ENCODE measurements at regions not wholly inside any gene's neighbourhood (a gene's known extent, or its start where the extent isn't known, plus 50 kb on each side); places are given as distances from the start of the nearest gene placed in this dataset.

DNA sequence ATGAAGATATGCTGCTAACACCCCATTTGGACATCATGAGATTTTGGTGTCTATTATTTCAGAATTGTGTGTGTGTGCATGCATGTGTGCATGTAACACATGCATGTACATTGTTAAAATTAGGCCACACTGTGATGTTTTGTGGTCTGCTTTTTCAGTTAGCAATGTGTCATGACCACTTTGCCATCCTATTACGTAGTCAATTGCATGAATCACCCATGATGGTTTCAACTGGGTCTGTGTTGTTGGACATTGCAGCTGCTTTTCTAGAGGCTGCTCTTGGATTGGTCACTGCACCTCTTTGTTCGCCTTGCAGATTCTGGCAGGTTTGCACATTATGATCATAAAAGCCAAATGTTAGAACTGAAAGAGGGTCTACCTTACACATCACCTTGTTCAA, 101.0 kb upstream of the THBS1 start:
- DNase-seq (ENCODE audit: low read depth): no peak

DNA sequence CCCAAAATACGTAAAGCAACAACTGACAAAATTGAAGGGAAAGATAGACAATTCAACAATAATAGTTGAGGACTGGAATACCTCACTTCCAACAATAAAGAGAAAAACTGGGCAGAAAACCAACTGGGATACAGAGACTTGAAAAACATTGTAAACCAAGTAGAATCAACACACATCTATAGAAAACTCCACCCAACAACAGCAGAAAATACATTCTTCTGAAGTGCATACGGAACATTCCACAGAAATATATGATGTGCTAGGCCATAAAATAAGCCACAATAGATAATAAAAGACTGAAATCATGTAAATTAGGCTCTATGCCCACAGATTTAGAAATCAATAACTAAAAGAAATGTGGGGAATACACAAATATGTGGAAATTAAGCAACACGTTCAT, 98.4 kb upstream of the THBS1 start:
- no peak for DNase-seq (ENCODE audit: low read depth)

DNA sequence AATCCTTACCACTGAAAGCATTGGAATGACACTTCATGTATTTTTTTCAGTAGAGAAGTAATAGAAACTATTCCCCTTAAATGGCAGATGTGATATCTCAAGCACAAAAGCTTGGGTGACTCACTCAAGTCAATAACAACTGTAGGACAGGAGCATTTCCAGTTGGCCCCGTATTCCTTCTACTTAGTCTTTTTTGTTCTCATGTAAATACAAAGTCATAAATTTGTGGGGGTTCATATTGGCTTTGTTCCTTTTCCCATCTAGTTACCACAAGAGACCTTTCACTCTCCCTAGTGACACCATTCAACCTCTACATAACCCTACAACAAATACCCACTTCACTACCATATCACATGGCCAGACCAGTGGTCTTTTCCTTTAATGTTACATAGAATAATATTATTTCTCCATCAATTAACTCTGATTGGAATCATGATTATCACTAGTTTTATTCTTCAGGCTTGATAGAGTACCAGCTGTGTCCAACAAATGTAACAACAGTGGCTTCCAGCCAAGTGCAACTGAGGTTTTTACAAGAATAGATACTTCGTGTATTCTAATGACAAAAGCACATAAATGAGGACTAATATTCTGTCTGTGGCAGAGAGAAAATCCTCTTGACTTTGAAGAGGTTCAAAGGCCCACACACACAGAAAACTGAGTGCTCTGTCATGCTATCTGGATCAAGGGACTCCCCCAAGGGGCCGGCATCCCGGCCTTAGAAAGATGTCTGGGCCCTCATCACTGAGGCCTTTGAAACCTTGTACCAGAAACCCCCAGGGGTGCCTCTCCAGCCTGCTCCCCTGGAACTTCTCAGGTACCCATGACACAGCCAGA, 94.0 kb upstream of the THBS1 start:
- no peak for DNase-seq (ENCODE audit: low read depth)

DNA sequence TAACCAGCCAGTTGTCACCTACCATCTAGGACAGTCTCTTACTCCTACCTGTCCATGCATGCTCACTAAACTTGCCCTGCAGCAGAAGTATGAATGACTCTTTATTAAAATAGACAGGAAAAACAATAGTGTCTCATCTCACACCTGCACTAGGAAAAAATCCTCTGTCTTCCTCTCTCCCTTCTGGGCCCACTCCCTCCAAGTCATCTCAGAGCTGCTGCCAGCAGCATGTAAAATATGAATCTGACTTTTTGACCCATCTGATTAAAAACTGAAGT, 93.5 kb upstream of the THBS1 start:
- no peak for DNase-seq (ENCODE audit: low read depth)

DNA sequence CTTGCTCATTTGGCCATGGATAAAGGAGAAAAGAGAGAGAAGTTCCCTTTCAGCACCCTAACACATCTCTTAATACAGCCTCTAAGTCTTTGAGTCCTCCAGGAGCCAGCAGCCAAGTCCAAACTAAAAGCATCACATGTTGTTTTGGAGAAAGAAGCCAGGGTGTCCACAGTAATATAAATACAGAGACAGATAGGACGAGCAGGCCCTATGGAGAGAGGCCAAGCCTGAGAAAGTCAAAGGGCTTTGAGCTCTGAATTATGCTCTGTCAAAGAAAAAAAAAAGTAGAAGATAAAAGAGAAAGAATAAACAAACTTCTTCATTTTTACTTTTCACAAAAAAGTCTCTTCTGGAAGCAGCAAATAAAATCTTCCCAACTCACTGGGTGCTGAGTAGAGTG, 92.4 kb upstream of the THBS1 start:
- no peak for DNase-seq (ENCODE audit: low read depth)

DNA sequence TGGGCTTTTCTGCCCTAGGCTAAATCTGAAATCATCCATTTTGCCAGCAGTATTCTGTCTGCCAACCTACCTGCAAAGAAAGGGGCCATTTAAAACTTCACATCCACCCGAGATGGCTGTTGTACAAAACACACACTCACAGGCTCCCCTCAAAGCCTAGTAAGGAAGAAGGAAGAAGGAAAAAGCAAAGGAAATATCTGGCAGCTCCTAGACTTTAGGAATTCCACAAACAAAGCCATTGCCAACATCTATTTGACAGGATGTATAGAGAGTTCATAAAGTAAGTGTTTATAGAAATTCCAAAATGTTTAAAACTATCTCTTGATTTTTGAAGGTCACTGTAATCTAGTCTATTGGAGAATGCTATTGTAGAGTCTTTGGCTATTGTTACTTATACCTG, 91.9 kb upstream of the THBS1 start:
- no peak for DNase-seq (ENCODE audit: low read depth)

DNA sequence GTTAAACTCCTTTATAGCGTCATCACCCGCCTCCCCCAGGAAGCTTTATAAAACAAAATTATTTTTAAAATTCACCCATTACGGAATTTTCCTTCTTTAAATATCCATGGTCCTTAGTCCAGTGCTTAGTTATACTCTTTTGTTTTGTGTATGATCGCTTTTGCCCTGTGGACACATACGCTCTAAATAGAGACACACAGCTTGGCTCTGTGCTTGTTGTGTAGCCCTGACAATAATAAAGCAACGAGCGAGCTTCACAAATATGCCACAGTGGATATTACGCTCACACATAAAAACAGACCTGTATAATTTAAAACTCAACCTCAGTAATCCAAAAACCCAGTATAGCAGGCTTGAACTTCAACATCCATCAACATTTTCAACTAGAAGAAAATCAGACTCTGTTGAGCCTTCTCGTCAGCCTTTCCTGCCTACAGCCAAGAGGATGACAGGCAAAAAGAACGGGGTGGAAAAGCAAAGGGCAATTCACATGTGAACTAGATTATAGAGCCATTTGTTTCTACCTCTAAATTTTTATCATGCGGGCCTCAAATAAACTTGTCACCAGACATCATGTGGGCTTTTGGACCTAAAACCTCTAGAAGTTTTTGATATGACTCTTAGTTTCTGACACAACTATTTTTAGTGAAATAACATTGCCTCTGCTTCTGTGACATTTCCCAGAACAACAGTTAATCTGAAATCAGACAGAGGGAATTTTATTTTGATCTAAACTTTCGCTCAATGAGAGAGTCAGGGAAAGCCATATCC, 89.6 kb upstream of the THBS1 start:
- no peak for DNase-seq (ENCODE audit: low read depth)

DNA sequence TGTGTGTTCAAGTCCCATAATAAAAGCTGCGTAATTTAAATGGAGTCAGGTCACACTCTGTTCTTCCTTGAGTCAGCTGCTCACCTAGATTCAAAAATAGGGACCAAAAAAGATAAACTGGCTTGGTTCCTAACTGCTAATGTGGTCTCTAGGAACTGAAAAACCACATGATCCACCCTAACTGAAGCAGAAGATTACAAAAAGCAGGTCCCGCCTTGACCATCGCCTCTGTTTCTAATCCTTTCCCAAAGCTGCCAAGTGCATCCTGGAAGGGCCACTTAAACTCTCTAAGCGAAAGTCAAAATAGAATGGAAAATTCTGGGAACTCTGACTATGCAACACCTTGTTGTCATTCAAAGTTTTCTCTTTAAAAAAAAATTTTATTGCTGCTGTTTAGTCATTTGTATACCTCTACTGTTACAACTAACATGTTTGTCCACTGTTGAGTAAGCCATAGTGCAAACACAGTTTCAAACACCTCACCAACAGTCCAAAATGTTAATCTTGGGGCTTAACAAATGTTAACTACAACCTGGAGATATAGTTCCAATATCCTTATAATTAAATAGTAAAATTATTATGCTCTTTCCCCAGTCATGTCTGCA, 88.9 kb upstream of the THBS1 start:
- DNase-seq (ENCODE audit: low read depth): no peak

DNA sequence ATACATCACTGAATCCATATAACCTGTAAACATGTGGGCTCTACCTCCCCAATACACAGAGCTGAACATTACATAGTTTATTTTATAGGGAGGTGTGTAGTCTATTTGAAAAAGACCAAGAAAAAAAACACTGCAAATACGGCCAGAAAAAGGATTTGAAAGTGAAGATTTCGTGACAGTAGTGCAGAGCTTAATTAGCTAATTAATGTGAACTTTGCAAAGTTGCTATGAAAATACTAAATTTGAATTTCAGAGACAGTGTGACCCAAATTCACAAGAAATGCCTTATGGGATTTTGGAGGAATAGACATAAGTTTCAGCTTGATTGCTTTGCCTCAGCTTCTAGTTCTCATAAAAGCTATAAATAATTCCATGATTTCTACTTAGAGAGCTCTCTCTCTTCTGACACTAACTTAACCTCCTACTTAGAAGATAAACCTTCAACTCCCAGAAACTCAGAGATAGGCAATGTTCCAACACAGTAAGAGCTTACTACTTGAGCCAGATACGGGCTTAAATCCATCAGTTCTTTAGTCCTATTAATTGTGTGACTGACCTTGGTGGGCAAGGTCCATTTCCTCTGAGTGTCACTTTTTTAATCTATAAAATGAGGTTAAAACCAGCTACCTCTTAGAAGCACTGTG, 87.3 kb upstream of the THBS1 start:
- DNase-seq (ENCODE audit: low read depth): no peak

DNA sequence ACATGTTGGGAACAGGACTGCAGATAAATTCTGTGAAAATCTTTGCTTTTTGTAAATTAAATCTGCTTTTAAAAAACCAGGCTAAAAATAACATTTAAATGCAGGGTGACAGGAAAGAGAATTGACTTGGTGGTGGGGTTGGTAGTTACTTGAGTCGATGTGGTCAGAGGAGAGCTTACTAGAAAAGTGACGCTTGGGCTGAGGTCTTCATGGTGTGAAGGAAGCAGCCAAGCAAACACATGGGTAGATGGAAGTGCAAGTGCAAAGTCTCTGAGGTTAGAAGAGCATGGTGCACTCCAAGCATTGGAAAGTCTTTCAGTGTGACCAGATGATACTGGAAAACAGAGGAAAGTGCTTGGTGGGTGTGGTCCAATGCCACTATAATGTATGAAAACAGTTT, 86.4 kb upstream of the THBS1 start:
- no peak for DNase-seq (ENCODE audit: low read depth)

DNA sequence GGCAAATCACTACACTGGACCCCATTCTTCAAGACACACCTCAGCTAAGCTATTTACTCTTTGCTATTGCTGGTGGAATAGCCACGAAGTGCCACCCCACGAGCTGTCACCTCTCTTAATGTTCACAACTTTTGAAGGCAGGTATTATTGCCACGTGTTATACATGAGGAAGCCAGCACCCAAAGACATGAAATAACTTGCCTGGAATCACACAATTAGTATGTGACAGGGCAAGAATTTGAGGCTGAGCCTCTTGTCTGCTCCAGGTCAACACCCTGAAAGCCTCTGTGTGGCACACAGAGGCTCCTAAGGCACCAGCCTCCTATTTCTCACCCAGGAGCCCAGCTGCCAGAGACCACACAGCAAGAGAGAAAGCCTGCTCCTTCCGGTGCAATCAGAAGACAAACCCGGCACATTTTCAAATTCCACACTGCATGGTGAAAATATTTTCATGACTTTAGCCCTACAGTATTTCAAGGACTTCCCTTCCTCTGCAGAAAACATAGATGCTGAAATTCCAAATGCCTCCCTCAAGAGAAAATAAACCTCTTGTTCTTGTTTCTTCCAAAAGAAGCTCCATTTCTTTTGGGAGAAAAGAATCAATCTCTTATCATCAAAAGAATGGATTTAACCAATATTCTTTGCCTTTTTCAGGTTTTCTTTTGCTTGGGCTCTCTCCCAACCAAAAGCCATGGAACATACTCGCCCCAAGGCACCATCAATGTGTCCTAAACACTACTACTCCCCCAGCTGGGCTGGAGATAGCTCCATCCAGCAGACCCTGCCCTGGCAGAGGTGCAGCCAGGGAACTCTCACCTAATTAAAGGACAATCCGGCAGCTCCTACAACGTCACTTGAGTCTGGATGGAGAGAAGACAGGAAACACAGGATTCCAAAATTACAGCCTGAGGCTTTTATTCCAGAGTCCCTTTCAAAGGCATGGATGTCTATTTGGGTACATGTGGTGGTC, 84.7 kb upstream of the THBS1 start:
- DNase-seq (ENCODE audit: low read depth): no peak

DNA sequence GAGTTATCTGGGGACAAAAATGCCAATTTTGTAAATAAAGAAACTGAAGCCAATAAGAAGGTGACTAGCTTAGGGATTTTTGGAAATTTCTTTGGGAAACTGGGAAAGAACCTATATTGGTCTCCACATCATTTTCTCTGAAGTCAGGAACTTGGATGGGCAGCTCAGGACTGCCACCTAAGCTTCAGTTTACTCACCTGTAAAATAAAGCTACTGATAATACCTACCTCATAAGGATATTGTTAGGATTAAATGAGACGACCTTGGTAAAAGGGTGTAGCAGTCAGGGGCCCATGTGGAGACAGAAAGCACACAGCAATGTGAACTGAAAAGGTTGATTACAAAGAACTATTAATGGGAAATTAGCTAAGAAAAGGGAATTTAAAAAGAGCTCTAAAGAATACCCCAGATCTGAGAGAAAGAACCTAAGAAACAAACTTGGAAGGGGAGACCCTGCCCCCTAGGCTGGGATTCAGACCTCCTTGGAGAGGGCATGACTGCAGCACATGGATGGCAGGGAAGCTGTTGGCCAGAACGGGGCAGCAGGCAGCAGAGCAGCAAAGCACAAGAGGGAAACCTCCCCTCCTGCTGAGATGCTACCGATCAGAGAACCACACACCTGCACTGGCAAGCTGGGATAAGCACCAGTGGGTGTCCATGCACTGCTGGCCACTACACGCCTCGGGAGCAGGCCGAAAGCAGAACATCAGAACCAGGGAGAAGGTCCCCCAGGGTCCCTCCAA, 83.7 kb upstream of the THBS1 start:
- DNase-seq (ENCODE audit: low read depth): no peak

DNA sequence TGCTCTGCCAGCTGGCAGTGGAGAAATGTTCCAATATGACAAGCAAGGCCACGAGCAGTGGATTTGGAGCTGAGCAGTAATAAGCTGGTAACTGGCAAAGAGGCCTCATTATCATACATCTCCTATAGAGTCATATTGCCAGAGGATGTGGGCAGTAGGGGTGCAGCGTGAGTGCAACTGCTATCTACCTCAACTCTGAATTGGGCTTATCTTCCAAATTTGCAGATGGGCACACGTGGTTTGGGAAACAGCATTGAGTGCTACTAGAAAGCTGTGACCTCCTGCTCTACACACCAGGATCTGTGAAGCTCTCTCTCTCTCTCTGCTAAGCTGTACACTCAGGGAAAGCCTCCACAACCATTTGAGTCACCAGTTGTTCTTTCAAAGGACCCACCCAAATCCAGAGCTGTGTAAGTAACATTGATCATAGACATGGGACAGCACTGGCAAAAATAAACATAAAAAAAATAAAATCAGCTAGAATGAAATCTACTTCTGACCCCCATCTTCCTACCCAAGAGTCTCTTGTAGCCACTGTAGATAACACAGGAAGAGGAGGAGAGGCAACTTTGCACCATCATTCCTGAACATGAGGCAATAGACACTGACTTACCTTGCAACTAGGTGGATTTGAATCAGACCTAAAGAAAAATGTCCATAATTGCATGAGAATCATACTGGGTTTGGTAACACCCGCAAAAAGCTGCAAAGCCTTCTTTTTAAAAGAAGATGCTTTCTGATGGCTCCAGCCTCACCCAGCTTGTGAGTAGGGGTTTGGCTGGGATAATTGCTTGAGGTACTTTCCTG, 82.9 kb upstream of the THBS1 start:
- no peak for DNase-seq (ENCODE audit: low read depth)

DNA sequence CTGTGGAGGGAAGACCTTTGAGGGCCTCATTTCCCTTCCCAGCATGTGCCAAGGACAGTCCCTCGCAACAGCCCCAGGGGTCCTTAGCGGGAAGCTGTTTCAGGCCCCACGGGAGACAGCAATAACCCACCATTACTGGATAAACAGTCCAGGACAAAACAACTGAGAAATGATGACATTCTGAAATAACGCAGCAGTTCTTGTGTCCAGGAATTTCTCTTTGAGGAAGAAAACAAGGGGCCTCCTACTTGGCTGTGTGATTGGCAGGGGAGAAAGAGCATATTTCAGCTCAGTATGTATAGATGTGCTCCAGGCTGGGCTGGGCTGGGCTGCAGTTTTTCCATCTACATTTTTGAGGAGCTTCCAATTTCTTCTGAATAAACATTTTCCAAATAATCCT, 82.2 kb upstream of the THBS1 start:
- no peak for DNase-seq (ENCODE audit: low read depth)

DNA sequence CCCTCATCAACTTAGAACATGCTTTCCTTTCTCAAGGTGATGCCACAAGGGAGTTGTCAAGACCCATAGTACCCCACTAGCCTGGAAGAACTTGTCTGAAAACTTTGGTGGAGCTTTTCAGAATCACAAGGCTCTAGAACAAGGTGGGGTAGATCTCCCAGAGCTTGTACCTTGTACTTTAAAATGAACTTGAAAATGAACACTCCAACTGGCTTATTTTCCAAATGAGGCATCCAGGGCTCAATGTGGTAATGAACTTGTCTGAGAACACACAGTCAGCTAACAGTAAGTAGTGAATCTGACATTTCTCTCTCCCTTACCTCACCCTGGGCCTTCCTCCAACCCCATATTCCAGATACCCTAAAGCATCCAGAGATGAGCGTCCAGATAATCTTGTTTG, 81.8 kb upstream of the THBS1 start:
- DNase-seq (ENCODE audit: low read depth): no peak

DNA sequence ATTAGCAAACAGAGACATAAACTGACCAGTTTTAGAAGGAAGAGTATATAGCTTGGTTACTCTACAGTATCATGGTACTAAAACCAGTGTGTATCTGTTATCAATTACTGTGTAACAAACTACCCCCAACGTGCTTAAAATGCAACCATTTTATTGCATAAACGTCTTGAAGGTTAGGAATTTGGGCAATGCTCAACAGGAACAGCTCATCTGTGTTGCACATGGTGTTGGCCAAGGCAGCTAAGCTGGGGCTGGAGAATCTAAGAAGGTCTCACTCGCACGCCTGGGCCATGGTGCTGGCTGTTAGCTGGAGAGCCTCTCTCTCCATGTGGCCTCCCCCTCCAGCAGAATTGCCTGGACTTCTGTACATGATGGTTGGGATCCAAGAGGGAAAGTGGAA, 81.2 kb upstream of the THBS1 start:
- no peak for DNase-seq (ENCODE audit: low read depth)

DNA sequence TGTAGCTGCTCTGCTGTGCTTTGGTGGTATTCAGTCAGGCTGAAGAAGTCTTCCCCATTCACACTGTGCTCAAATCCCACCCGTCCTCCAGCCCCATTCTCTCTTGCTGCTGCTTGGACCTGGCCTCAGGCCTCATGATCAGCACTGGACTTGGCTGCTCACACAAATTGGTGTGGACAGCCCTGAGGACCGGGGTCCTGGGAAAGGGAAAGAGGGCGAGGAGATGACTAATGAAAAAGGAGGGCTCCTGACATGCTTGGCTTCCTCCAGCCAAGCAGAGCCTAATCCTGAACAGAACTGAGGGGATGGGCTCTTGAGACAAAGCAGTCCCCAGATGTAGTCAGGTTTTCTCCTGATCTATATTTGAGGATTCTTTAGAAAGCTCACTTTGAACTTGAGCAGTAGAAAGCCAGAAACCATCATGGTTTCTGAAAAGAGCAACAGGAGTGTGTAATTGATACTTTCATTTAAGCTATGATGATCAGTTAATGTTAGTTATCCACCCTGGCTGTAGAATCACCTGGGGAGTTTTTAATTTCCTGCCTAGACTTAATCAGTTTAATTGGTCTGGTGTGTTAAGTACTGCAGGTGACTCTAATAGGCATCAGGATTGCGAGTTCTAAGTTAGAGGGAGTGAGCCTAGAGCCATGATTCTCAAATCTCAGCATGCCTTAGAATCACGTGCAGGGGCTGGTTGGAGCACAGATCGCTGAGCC, 79.4 kb upstream of the THBS1 start:
- no peak for DNase-seq (ENCODE audit: low read depth)

DNA sequence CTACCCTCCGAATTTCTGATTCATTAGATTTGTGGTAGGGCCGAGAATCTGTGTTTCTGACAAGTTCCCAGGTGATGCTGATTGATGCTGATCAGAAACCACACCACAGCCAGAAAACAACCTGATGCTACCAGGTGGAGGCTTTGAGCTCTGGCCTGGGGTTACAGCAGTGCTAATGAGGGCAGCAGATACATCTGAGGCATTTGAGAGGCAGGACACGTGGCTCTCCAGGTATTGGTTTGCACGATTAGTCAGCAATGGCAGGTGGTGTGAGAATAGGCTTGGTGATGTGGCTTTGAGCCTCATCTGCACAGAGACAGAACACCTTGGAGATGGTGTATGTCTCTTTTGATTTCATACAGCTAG, 78.8 kb upstream of the THBS1 start:
- no peak for DNase-seq (ENCODE audit: low read depth)

DNA sequence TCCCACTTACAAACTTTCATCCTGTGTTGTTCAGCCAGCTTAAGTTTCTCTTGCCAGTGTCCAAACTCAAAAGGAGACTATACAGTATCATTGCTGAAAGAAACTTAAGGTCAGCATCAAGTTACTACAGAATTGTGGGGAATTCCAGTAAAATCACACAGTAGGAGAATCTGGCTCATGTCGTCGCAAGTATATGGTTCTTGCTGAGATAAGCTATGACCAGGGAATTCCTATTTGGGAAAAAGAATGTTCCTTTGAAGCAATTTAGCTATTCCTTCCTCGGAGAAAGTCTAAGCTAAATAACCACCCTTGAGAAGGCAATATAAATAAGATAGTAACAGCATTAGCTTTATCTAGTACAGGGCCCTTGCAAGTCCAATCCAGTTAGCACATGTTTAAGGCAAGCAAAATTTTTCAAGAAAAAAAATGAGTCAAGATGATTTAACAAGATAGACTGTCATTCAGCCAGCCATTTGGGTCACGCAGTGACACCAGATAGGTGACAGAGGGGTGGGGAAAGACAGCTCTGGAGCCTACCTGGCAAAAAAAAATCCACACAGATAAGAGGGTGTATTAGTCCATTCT, 78.2 kb upstream of the THBS1 start:
- no peak for DNase-seq (ENCODE audit: low read depth)
